Vagina (tissue), 2 donors: ENCODE measurements at regions not wholly inside any gene's neighbourhood (a gene's known extent, or its start where the extent isn't known, plus 50 kb on each side); places are given as distances from the start of the nearest gene placed in this dataset.

Experiments used
- POLR2A ChIP-seq, 2 donors: fragments of 450-650 bp; IDR thresholded peaks; one replicate each; pipeline ENCODE4 v1.6.1; 2017; ENCODE audit warnings: antibody characterized with exemption in 2 of 2, mild to moderate bottlenecking in 2 of 2, moderate library complexity in 2 of 2
- POLR2AphosphoS5 ChIP-seq, 2 donors: sonication (generic); formaldehyde crosslinking; IDR thresholded peaks; one replicate each; pipeline ENCODE4 v1.9.0; 2017; ENCODE audit warnings: antibody characterized with exemption in 2 of 2, mild to moderate bottlenecking in 2 of 2, low read depth in 1 of 2; ENCODE audit not compliant: insufficient read depth in 1 of 2
- TF ChIP-seq, protein P1 (sequence below), 3 experiments: fragments of 450-650 bp in 2 of 3; fragments of 200-600 bp in 1 of 3; sonication (generic) in 1 of 3; IDR thresholded peaks; one replicate each; pipeline ENCODE4 v1.5.1; 2017 to 2019; ENCODE audit warnings: antibody characterized with exemption in 3 of 3, mild to moderate bottlenecking in 2 of 3, moderate library complexity in 2 of 3

DNA sequence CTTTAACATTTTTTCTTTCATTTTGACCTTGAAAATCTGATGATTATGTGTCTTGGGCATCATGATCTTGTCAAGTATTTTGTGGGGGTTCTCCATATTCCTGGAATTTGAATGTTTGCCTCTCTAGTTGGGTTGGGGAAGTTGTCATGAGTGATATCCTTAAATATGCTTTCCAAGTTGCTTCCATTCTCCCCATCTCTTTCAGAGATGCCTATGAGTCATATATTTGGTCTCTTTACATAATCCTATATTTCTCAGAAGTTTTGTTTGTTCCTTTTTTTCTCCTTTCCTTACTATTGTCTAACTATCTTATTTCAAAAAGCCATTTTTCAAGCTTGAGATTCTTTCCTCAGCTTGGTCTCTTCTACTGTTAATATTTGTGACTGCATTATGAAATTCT lies 69.0 kb upstream of the CCDC80 start:
- no peak for TF ChIP-seq POLR2A (IDR thresholded peaks at IDR 0.05)
- TF ChIP-seq POLR2AphosphoS5 (IDR thresholded peaks at IDR 0.05; ENCODE audit: insufficient read depth in 1 of 2, low read depth in 1 of 2) = no peak
- TF ChIP-seq, protein P1, sequence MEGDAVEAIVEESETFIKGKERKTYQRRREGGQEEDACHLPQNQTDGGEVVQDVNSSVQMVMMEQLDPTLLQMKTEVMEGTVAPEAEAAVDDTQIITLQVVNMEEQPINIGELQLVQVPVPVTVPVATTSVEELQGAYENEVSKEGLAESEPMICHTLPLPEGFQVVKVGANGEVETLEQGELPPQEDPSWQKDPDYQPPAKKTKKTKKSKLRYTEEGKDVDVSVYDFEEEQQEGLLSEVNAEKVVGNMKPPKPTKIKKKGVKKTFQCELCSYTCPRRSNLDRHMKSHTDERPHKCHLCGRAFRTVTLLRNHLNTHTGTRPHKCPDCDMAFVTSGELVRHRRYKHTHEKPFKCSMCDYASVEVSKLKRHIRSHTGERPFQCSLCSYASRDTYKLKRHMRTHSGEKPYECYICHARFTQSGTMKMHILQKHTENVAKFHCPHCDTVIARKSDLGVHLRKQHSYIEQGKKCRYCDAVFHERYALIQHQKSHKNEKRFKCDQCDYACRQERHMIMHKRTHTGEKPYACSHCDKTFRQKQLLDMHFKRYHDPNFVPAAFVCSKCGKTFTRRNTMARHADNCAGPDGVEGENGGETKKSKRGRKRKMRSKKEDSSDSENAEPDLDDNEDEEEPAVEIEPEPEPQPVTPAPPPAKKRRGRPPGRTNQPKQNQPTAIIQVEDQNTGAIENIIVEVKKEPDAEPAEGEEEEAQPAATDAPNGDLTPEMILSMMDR (IDR thresholded peaks at IDR 0.05) = no peak
